Fibroblast of skin of back (primary cell): ENCODE measurements at regions not wholly inside any gene's neighbourhood (a gene's known extent, or its start where the extent isn't known, plus 50 kb on each side); places are given as distances from the start of the nearest gene placed in this dataset.
"Not testable (repeated sequence)": the region's sequence is repeated elsewhere in the genome, so short reads cannot be mapped to it uniquely, and the experiment has no call there.

Experiments used
- DNase-seq: peaks from one replicate; pipeline ENCODE4 v3.0.0-alpha.2; 2013

DNA sequence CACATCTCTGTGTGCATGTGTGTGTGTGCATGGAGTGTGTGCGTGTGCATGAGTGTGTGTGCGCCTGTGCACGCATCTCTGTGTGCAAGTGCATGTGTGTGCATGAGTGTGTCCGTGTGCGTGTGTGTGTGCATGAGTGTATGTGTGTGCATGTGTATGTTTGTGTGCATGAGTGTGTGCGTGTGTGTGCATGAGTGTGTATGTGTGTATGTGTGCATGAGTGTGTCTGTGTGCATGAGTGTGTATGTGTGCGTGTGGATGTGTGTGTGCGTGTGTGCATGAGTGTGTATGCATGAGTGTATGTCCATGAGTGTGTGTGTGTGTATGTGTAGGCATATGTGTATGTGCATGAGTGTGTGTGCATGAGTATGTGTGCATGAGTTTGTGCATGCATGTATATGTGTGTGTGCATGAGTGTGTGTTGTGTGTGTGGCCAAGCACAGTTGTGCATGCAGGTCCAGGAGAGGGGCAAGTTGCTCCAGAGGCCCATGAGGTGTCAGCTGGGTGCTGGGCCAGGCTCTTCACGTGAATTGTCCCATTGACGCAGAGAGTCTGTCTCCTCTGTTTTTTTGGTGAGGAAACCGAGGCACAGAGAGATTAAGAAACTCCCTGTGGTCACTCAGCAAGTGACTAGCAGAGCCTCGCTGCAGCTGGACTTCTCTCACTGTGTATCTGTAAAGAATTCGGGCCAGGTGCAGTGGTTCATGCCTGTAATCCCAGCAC lies 75.5 kb downstream of the ASB1 start:
- no peak for DNase-seq

DNA sequence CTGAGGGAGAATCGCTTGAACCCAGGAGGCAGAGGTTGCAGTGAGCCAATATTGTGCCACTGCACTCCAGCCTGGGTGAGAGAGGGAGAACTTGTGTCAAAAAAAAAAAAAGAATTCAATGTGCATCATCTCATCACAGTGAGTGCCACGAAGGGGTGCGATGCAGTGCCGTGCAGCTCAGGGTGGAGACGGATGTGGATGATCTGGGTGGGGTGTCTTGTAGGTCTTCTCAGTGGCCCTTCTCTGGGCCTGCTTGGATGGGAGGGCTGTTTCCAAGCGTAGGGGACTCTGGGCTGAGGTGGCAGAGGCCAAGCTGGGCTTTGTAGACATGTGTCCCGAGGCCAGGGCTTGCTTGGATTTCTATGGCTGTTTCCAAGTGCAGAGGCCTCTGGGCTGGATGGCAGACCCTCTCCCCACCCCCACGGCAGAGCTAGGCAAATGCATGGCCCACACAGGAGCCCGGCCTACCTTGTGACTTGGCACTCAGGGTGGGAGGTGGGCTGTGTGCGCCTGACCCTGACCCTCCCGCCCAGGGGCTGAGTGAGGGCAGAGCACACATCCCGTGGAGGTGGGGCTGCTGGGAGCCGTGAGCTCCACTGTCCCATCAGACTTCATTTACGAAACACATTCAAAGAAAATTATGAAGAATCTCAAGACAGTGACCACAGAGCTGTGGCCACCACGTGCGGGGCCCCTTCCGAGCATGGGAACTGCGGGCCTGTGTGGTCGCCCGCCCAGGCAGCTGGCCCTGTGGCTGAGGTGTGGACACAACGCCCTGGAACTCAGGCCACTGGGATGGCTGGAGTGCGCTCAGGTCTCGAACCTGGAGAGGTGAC lies 76.4 kb downstream of the ASB1 start:
- no peak for DNase-seq

DNA sequence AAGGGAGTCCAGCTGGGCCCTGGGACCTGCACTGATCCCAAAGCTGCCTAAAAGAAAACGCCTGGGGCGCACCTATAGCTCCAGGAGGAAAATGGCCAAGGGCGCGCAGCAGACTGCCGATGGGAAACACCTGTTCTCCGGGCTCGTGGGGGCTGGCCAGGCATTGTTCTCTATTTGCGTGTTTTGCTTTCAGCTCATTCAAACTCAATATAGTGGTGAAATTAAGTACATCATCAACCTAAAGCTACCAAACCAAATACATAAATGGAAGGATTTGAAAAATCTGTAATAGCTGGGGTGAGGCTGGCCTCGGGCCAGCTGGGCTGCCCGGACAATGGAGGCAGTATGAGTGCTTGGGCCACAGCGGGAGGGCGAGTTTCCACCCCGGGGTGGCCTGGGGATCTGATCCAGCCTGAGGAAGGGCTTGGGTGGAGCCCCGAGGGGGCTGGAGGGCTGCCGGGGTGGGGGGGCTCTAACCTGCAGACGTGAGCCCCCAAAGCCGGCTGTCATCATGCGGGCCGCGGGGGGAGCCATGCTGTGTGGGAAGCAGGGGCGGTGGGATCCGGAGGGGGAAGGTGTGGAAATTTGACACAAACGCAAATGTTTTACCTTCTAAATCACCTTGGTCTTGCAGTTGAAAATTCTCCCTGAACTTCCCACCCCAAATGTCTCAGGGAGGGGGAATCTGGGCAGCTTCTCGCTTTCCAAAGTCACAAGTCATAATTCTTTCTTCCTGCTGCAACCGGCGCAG lies 77.6 kb downstream of the ASB1 start:
- no peak for DNase-seq

DNA sequence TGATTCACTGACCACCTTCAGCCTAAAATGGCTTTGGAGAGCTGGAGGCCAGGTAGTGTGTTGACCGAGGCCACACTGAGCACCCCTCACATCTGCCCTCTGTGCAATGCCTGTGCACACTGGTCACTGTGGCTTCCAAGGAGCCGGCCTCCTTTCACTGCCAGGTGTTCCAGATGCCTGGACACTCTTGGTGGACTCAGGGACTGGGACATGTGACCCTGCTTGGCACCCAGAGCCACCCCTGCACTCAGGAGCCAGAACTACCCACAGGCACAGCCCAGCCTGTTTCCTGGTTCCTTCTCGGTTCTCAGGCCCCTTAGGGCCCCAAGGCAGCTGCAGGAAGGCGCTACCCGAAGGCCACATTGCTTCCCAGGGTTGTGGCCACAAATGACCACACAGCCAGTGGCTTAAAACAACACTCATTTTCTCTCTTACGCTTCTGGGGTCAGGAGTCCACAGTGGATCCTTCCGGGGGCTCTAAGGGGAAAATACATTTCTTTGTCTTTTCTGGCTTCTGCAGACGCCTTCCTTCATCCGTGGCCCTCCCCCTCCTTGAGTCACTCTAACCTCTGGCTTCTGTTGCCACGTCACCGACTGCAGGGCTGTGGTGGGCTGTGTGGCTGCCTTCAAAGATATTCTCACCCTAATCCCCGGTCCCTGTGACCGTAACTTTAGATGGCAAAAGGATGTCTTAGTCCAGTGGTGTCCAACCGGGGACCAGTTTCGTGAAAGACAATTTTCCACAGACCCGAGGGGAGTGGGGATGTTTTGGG lies 78.6 kb downstream of the ASB1 start:
- no peak for DNase-seq

DNA sequence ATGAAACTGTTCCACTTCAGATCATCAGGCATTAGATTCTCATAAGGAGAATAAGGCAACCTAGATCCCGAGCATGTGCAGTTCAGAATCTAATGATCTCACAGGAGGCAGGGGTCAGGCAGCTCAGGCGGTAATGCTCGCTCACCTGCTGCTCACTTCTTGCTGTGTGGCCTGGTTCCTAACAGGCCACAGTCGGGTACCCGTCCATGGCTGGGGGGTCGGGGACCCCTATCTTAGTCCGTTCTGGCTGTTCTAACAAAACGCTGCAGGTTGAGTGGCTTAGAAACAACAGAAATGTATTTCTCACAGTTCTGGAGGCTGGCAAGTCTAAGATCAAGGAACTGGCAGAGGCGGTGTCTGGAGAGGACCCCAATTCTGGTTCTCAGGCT lies 79.2 kb downstream of the ASB1 start:
- DNase-seq = no peak

DNA sequence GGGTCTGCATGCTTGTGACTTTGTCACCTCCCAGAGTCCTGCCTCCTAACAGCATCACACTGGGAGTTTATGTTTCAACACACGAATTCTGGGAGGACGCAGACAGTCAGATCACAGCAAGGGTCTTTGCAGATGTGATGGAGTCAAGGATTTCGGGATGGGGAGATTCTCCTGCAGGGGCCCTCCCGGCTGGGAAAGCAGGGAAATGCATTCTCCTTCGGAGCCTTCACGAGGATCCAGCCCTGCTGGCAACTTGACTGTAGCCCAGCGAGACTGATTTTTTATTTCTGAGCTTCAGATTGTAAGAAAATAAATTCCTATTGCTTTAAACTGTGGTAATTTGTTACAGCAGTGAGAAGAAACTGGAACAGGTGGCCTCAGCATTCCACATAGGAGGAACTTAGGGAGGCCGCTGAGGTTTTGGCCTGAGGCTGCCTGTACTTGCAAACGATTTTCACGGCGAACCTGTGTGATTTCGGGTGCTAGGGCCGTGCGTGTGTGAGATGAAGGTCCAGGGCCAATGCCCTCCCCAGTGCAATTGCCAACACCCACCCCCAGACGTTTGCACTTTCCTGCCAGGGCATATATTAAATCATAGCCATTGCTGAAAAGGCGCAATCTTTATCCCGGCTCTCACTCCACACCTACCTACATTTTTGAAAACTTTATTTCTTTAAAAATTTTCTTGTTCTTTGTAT lies 79.8 kb downstream of the ASB1 start:
- DNase-seq = no peak

DNA sequence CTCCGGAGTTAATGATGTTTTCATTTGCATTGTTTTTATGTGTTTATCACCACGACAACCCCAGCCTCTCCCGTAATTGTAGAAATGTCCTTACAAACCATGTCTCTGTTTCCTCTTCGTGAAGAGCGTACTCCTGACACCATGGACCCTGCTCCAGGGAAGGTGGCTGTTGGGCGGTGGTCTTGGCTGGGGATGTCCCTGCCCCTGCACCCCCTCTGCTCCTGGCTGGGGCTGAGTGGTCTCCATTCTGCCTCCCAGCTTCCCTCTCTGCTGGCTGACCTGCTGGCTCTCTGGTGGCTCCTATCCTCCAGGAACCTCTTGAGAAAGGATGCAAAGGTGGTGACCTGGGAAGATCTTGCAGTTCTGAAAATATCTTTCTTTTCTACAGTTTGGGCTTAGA lies 81.1 kb downstream of the ASB1 start:
- no peak for DNase-seq

DNA sequence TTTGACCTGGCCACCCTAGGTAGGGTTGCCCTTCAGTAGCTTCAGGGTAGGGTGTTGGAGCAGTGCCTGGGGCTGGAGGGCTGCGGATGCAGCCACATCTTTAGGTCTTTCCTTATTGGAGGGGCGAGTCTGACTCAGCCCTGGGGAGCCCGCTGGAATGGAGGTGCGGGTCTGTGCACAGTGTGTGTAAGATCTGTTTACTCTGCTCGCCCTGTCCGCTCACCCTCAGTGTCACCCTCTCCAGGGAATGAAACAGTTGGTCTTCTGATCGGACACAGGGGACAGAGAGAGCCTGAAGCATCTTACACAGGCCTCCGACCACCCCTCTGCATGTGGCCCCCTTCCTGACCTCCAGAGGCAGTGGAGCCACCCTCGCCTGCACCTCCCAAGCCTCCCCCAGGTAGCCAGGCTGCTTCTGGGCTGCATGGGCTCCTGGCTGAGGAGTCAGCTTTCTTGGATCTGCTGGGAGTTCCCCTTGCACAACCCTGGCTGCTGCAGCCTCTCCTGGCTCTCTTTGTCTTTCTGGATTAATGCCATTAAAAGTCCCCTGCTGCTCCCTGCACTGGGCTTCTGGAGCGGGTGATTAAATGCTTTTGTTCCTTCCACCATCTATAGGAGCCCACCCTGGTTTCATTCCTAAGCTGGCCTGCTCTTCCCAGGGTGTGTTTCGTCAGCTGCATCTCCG lies 82.6 kb downstream of the ASB1 start:
- peak; percentile 5 for DNase-seq

DNA sequence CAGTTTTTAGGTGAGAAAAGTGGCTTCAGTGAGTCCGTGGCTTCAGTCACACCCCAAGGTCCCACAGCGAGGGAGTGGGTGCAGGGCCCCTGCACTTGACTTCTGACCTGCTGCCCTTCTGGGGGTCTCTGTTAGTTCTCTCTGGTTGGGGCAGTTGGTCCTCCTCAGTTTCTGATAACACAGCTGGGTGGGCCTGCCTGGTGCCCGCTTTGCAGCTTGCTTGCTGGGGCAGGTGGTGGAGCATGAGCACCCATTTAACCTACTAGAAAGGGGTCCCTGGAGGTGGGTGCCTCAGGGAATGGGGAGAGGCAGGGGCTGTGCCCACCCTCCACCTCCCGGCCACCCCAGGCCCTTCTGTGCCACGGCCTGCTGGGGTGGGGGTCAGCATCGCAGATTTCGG lies 83.2 kb downstream of the ASB1 start:
- no peak for DNase-seq

DNA sequence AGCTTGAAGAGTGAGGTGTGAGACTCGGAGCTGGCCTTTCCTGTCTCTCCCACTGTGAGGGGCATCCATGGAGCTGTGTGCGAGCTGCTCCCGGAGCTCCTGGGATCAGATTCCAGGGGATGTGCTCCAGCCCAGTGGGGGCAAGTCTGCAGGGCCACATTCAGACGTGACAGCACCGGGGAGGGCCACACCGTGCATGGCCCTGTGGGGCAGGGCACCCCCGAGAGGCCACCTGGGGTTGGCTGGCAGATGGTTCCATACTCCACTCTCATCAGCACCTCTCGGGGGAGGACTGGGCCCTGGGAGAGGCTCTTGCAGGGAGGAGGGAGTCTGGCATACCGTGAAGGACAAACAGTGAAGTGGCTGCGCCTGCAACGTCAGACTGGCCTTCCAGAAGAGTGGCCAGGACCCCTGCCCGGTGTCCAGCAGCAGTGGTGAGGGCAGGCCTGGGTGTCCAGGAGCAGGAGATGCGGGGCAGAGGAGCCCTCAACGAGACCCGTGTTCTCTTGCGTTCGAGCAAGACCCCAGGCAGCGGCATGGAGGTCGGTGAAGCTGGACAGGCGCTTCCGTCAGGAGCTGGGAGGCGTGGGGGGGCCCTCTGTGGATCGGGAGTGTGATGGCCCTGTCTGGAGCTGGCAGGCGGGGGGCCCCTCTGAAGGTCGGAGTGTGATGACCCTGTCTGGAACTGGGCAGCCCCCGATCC lies 84.3 kb downstream of the ASB1 start:
- DNase-seq = no peak

DNA sequence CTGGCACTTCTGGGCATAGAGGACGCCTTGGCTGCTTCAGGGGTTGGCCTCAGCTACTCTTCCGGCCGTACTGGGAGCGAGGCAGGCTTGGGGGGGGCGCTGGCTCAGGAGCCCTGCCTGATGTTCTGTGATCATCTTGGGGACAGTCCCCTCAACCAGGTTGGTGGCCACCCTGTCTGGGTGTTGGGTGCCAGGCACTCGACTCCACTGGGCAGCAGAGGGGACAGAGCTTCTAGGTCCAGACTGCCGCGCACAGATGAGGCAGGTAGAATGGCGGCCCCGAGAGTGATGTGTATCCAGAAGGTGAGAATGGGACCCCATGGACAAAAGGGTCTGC lies 84.9 kb downstream of the ASB1 start:
- no peak for DNase-seq

DNA sequence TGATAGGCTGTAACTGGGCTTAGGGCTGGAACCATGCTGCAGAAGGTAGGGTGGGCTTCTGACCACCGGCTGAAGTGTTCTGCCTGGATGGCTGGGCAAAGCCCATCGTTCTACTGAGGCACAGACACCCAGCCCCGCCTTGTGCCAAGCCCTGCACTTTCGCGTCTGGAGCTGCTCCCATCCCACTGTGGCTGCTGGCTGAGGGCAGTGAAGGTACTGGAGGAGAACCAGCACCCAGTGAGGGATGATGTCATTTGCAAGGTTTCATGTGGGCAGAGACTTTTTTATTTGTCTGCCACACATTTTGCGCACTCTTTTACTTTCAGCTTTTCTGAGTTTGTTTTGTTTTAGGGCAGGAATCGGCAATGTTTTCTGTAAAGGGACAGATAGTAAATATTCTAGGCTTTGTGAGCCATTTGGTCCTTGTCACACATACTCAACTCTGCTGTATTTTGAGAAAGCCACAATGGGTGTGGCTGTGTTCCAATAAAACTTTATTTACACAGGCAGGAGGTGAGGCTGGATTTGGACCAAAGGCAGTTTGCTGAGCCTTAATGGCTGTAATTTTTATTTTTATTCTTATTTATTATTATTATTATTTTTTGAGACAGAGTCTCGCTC lies 85.6 kb downstream of the ASB1 start:
- no peak for DNase-seq

DNA sequence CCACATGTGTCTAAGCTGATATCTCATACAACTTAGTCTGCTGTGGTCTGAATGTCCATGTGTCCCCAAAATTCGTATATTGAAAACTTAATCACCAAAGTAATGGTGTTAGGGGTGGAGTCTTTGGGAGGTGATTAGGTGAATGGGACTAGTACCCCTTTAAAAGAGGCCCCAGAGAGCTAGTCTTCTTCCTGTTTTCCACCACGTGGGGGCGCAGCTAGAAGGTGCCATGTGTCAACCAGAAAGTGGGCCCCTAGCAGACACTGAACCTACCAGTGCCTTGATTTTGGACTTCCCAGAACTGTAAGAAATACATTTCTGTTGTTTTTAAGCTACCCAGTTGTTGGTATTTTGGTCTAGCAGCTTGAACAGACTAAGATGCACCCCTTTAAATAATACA lies 86.6 kb downstream of the ASB1 start:
- DNase-seq = peak; percentile 36

DNA sequence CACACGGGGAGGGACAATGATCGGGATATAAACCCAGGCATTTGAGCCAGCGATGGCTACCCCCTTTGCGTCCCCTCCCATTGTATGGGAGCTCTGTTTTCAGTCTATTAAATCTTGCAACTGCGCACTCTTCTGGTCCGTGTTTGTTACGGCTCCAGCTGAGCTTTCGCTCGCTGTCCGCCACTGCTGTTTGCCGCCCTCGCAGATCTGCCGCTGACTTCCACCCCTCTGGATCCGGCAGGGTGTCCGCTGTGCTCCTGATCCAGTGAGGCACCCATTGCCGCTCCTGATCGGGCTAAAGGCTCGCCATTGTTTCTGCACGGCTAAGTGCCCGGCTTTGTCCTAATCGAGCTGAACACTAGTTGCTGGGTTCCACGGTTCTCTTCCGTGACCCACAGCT lies 87.3 kb downstream of the ASB1 start:
- not testable (repeated sequence) for DNase-seq

DNA sequence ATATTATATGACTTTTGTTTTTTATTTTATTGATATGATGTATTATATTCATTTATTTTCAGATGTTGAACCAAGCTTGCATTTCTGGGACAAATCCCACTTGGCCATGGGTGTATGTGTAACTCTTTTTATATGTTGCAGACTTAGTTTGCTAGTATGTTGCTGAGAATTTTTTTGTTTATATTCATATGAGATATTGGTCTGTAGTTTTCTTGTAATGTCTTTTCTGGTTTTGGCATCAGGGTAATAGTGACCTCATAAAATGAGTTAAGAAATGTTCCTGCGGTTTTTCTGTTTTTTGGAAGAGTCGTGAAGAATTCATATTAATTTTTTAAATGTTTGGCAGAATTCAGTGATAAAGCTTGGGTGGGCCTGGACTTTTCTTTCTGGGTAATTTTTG lies 88.7 kb downstream of the ASB1 start:
- no peak for DNase-seq

DNA sequence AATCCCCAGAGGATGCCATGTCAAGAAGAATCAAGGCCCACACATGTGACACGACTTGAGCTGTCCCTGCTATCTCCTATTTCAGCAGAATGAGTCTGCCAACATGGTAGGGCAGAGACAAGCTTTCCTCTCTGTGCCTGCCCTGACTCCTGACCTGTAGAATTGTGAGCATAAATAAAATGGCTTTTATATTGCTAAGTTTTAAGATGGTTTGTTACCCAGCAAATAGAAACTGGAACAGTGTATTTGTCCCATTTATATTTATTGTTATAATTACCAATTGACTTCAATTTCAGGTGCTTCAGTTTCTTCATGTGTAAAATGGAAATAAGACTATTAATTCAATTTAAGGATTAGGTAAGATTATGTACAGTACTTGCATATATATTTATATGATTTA lies 90.5 kb downstream of the ASB1 start:
- no peak for DNase-seq

DNA sequence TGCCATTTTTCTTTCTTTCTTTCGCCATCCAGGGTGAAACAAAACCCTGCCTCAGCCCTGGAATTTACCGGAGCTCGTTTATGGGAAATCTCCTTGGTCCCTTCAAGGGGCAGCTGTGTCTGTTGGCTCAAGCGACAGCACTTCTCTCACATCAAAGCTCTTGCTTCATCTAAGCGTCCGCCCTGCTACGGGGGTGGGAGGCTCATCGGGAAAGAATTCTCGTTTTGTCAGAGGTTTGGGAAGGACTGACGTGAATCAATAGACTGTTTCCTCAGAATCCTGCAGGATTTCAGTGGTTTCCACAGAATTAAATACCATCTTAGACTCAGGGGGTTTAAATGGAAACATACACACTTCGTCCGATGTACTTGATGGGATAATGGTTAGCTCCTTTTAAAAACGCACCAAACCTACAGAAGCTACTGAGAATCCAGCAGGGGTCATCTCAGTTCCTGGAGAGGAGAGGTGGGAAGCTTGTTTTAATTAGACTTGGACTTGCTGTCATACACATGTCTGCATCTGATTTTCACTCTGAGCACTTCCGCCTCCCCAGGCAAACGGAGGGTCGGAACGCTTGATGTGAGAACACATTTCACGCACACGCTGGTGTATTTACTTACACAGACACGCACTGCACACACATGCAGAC lies 91.6 kb downstream of the ASB1 start:
- DNase-seq = peak; percentile 72

DNA sequence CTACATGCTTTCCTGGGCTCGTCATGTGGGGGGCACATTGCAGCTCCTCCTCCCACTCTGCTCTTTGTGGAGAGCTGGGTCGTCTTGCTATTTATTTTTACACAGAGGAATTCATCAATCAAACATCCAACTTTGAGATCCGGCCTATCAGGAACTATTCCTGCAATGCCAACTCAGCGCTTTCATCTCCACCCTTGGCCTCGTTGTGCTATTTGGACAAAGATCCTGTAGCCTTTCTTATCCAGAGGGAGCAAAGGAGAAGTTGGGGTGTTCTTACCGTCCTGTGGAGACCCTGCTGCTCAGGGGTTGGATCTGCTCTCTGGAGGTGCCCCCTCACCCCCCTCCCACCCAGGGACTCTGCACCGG lies 92.1 kb downstream of the ASB1 start:
- DNase-seq = no peak

DNA sequence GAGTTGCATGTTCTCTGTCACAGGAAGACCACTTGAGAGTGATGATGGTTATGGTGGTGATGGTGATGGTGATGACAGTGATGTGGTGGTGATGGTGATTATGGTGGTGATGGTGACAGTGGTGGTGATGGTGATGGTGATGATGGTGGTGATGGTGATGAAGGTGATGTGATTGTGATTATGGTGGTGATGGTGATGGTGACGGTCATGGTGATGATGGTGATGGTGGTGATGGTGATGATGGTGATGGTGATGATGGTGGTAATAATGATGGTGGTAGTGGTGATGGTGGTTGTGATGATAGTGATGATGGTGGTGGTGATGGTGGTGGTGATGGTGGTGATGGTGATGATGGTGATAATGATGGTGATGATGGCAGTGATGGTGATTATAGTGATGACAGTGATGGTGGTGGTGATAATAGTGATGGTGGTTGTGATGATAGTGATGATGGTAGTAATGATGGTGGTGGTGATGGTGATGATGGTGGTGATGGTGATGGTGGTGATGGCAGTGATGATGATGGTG lies 93.7 kb downstream of the ASB1 start:
- no peak for DNase-seq

DNA sequence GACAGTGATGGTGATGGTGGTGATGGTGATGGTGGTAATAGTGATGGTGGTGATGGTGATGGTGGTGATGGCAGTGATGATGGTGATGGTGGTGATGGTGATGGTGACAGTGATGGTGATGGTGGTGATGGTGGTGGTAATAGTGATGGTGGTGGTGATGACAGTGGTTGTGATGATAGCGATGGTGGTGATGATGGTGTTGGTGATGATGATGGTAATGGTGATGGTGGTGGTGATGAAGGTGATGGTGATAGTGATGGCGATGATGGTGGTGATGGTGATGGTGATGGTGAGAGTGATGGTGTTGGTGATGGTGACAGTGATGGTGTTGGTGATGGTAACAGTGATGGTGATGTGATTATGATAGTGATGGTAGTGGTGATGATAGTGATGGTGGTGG lies 94.3 kb downstream of the ASB1 start:
- no peak for DNase-seq
